SKM-1 treated with dmso at 0.1 percent for 144 hours (cell line): ENCODE measurements at regions not wholly inside any gene's neighbourhood (a gene's known extent, or its start where the extent isn't known, plus 50 kb on each side); places are given as distances from the start of the nearest gene placed in this dataset.

Source experiments
- DNase-seq: peaks from one replicate; lab custom pipeline; 2025; ENCODE audit not compliant: unreplicated experiment; lab: John Stamatoyannopoulos, UW

GRCh38 chr12:94760786-94761185, 110.4 kb upstream of the TMCC3 start:
- DNase-seq: no peak

- DNase-seq: no peak
Observed at GRCh38 chr12:94756789-94757188, 106.4 kb upstream of the TMCC3 start.

GRCh38 chr12:94755598-94755997, 105.2 kb upstream of the TMCC3 start:
- DNase-seq: no peak

GRCh38 chr12:94754653-94755052, 104.3 kb upstream of the TMCC3 start:
- DNase-seq: no peak

GRCh38 chr12:94753036-94753679, 102.8 kb upstream of the TMCC3 start:
- DNase-seq: no peak

- DNase-seq: no peak
Observed at GRCh38 chr12:94750864-94751263, 100.5 kb upstream of the TMCC3 start.

- no peak for DNase-seq
Observed at GRCh38 chr12:94749890-94750289, 99.5 kb upstream of the TMCC3 start.

GRCh38 chr12:94749455-94749854, 99.1 kb upstream of the TMCC3 start:
- DNase-seq: no peak

- DNase-seq: no peak
Observed at GRCh38 chr12:94748726-94749421, 98.5 kb upstream of the TMCC3 start.

GRCh38 chr12:94745562-94745961, 95.2 kb upstream of the TMCC3 start:
- DNase-seq: no peak

- no peak for DNase-seq
Observed at GRCh38 chr12:94743174-94743573, 92.8 kb upstream of the TMCC3 start.

GRCh38 chr12:94740601-94741362, 90.4 kb upstream of the TMCC3 start:
- DNase-seq: no peak

- no peak for DNase-seq
Observed at GRCh38 chr12:94736820-94737219, 86.5 kb upstream of the TMCC3 start.

- no peak for DNase-seq
Observed at GRCh38 chr12:94736004-94736403, 85.6 kb upstream of the TMCC3 start.

GRCh38 chr12:94733727-94734126, 83.4 kb upstream of the TMCC3 start:
- no peak for DNase-seq

GRCh38 chr12:94732367-94732990, 82.1 kb upstream of the TMCC3 start:
- no peak for DNase-seq

- DNase-seq: no peak
Observed at GRCh38 chr12:94731733-94732360, 81.5 kb upstream of the TMCC3 start.

GRCh38 chr12:94730847-94731246, 80.5 kb upstream of the TMCC3 start:
- DNase-seq: no peak

- no peak for DNase-seq
Observed at GRCh38 chr12:94726236-94726835, 76.0 kb upstream of the TMCC3 start.

GRCh38 chr12:94725375-94726168, 75.2 kb upstream of the TMCC3 start:
- no peak for DNase-seq
